ENCODE measurements at regions not wholly inside any gene's neighbourhood (a gene's known extent, or its start where the extent isn't known, plus 50 kb on each side); places are given as distances from the start of the nearest gene placed in this dataset.

GRCh38 chr1:30638086-30638485 is 85.3 kb downstream of the MATN1 start:
- no peak for DNase-seq (ENCODE audit: low read depth in 2 of 2)

GRCh38 chr1:30637183-30637980 is 86.0 kb downstream of the MATN1 start:
- DNase-seq (ENCODE audit: low read depth in 2 of 2), result no peak

- no peak for DNase-seq (ENCODE audit: low read depth in 2 of 2)
Measured at GRCh38 chr1:30636621-30637020, 86.8 kb downstream of the MATN1 start.

GRCh38 chr1:30635391-30635975 is 87.9 kb downstream of the MATN1 start:
- no peak for DNase-seq (ENCODE audit: low read depth in 2 of 2)

- no peak for DNase-seq (ENCODE audit: low read depth in 2 of 2)
Measured at GRCh38 chr1:30634507-30634906, 88.9 kb downstream of the MATN1 start.

- no peak for DNase-seq (ENCODE audit: low read depth in 2 of 2)
Measured at GRCh38 chr1:30633294-30633693, 90.1 kb downstream of the MATN1 start.

- no peak for DNase-seq (ENCODE audit: low read depth in 2 of 2)
Measured at GRCh38 chr1:30632481-30632880, 90.9 kb downstream of the MATN1 start.

- DNase-seq (ENCODE audit: low read depth in 2 of 2), result no peak
Measured at GRCh38 chr1:30631700-30632099, 91.7 kb downstream of the MATN1 start.

GRCh38 chr1:30629501-30629900 is 93.9 kb downstream of the MATN1 start:
- DNase-seq (ENCODE audit: low read depth in 2 of 2), result no peak

- DNase-seq (ENCODE audit: low read depth in 2 of 2), result no peak
Measured at GRCh38 chr1:30627994-30628393, 95.4 kb downstream of the MATN1 start.

GRCh38 chr1:30627206-30627605 is 96.2 kb downstream of the MATN1 start:
- no peak for DNase-seq (ENCODE audit: low read depth in 2 of 2)

- DNase-seq (ENCODE audit: low read depth in 2 of 2), result no peak
Measured at GRCh38 chr1:30623431-30623830, 100.0 kb downstream of the MATN1 start.

GRCh38 chr1:30619619-30620018 is 103.8 kb downstream of the MATN1 start:
- no peak for DNase-seq (ENCODE audit: low read depth in 2 of 2)

GRCh38 chr1:30618335-30618747 is 105.0 kb downstream of the MATN1 start:
- DNase-seq (ENCODE audit: low read depth in 2 of 2), result no peak

- no peak for DNase-seq (ENCODE audit: low read depth in 2 of 2)
Measured at GRCh38 chr1:30616759-30617158, 106.6 kb downstream of the MATN1 start.

GRCh38 chr1:30615816-30616590 is 107.4 kb downstream of the MATN1 start:
- DNase-seq (ENCODE audit: low read depth in 2 of 2), result no peak

GRCh38 chr1:30615076-30615795 is 108.1 kb downstream of the MATN1 start:
- DNase-seq (ENCODE audit: low read depth in 2 of 2), result no peak

GRCh38 chr1:30613188-30613587 is 110.2 kb downstream of the MATN1 start:
- DNase-seq (ENCODE audit: low read depth in 2 of 2), result no peak

GRCh38 chr1:30612536-30613065 is 110.8 kb downstream of the MATN1 start:
- DNase-seq (ENCODE audit: low read depth in 2 of 2), result no peak

- DNase-seq (ENCODE audit: low read depth in 2 of 2), result no peak
Measured at GRCh38 chr1:30611741-30612309, 111.6 kb downstream of the MATN1 start.

GRCh38 chr1:30610917-30611316 is 112.5 kb downstream of the MATN1 start:
- DNase-seq (ENCODE audit: low read depth in 2 of 2), result no peak

GRCh38 chr1:30609999-30610345 is 113.4 kb downstream of the MATN1 start:
- DNase-seq (ENCODE audit: low read depth in 2 of 2), result no peak
